ENCODE measurements at regions not wholly inside any gene's neighbourhood (a gene's known extent, or its start where the extent isn't known, plus 50 kb on each side); places are given as distances from the start of the nearest gene placed in this dataset.

- no peak for TF ChIP-seq POLR2A (IDR thresholded peaks at IDR 0.05)
- TF ChIP-seq, protein P1, sequence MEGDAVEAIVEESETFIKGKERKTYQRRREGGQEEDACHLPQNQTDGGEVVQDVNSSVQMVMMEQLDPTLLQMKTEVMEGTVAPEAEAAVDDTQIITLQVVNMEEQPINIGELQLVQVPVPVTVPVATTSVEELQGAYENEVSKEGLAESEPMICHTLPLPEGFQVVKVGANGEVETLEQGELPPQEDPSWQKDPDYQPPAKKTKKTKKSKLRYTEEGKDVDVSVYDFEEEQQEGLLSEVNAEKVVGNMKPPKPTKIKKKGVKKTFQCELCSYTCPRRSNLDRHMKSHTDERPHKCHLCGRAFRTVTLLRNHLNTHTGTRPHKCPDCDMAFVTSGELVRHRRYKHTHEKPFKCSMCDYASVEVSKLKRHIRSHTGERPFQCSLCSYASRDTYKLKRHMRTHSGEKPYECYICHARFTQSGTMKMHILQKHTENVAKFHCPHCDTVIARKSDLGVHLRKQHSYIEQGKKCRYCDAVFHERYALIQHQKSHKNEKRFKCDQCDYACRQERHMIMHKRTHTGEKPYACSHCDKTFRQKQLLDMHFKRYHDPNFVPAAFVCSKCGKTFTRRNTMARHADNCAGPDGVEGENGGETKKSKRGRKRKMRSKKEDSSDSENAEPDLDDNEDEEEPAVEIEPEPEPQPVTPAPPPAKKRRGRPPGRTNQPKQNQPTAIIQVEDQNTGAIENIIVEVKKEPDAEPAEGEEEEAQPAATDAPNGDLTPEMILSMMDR (IDR thresholded peaks at IDR 0.05): no peak
- intact Hi-C loops (cut with DNase I): no loop called here
- Histone ChIP-seq H3K4me3 (no peak overlapping the region), H3K27ac (no peak overlapping the region), H3K9me3 (no peaks in the 10 kb centered on the region), H3K36me3 (no peaks in the 10 kb centered on the region), H3K27me3 (peaks cover 0 to 9% (median 0%) of the 10 kb centered on the region in 9 donors), H3K4me1 (no peaks in the 10 kb centered on the region)
- no peak for DNase-seq
- no peak for ATAC-seq
- WGBS, 4 donors: 66 to 78% (median 76%) methylated on average over 12 to 13 of the region's 13 CpGs
These were observed 539.5 kb downstream of the TBC1D22A start for GRCh38 chr22:47301820-47302475.

DNA sequence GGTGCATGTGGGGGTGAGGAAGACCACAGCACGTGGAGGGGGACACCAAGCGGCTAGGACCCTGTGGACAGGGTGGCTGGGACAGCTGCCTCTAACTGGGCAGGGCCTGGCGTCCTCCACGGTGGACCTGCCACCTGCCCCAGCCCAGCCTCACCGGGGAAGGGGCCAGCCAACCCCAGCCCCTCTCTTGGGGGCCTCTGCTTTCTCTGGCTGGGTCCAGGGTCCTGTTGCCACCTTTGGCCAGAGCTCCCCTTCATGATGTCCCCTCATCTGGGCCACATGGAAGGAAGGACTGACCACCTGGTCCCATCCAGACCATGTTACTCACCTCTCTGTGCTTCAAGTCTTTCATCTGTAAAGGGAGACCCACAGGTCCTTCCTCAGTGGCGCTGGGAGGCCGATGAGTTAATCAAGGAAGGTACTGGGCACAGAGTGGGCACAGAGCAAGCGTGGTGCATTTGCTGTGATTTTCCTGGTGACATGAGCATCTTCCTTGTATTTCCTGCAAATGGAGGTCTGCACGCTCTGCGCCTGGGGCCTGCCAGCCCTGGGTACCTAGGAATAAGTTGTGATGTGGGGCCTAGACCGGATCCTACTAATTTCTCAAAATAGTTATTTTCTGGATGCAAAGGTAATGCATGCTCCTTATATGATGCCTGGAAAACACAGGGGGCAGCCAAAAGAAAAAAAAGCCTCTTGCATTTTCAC lies 538.4 kb downstream of the TBC1D22A start:
- 81 to 86% (median 83%) methylated on average over 10 to 11 of the region's 11 CpGs for WGBS, 4 donors
- no peaks in the 10 kb centered on the region for H3K36me3 ChIP-seq
- no peak overlapping the region for H3K27ac ChIP-seq
- no peaks in the 10 kb centered on the region for H3K4me1 ChIP-seq
- intact Hi-C loops (cut with DNase I): no loop called here
- no peak overlapping the region for H3K4me3 ChIP-seq
- DNase-seq (no peak), ATAC-seq (no peak)
- TF ChIP-seq, protein P1 (IDR thresholded peaks at IDR 0.05): no peak
- TF ChIP-seq POLR2A (IDR thresholded peaks at IDR 0.05): no peak
- H3K9me3 ChIP-seq: no peaks in the 10 kb centered on the region
- peaks cover 0 to 16% (median 0%) of the 10 kb centered on the region in 9 donors for H3K27me3 ChIP-seq

- Histone ChIP-seq H3K27ac (no peak overlapping the region), H3K4me1 (no peaks in the 10 kb centered on the region), H3K4me3 (no peak overlapping the region), H3K9me3 (no peaks in the 10 kb centered on the region), H3K36me3 (no peaks in the 10 kb centered on the region), H3K27me3 (peaks cover 0 to 19% (median 0%) of the 10 kb centered on the region in 9 donors)
- intact Hi-C loops (cut with DNase I): no loop called here
- ATAC-seq (no peak), DNase-seq (peak in 1 of 5 donors; percentile 0)
- TF ChIP-seq, protein P1 (IDR thresholded peaks at IDR 0.05): no peak
- no peak for TF ChIP-seq POLR2A (IDR thresholded peaks at IDR 0.05)
- 80 to 86% (median 82%) methylated on average over 20 to 21 of the region's 21 CpGs for WGBS, 4 donors
These were observed 537.6 kb downstream of the TBC1D22A start for GRCh38 chr22:47299863-47300697.

Measured in heart left ventricle (tissue), 16 donors.